Stimulated activated naive CD8-positive, alpha-beta T cell treated with anti-CD3 and anti-CD28 coated beads, Interleukin-15, amount 100 ng/mL, for 72 hours (primary cell): ENCODE measurements at regions not wholly inside any gene's neighbourhood (a gene's known extent, or its start where the extent isn't known, plus 50 kb on each side); places are given as distances from the start of the nearest gene placed in this dataset.
"Not testable (repeated sequence)": the region's sequence is repeated elsewhere in the genome, so short reads cannot be mapped to it uniquely, and the experiment has no call there.

Experiments
- ATAC-seq: fragments of 150-1000 bp; cut with Tn5 transposase; 2 replicates; pipeline ENCODE4 v1.10.0; 2021; ENCODE audit warnings: mild to moderate bottlenecking, moderate library complexity
- DNase-seq, 2 donors: peaks; one replicate each; pipeline ENCODE4 v3.0.0; 2021 to 2022
- H3K27ac Mint-ChIP-seq, 2 donors: one replicate each; pipeline ENCODE4 v1.8.0; 2022; ENCODE audit warnings: mild to moderate bottlenecking in 2 of 2, mixed read lengths in 2 of 2, moderate library complexity in 2 of 2
- H3K27me3 Mint-ChIP-seq: one replicate; pipeline ENCODE4 v1.8.0; 2022; ENCODE audit warnings: mixed read lengths
- H3K4me1 Mint-ChIP-seq: one replicate; pipeline ENCODE4 v1.8.0; 2022; ENCODE audit warnings: mild to moderate bottlenecking, mixed read lengths
- H3K4me3 Mint-ChIP-seq, 2 donors: one replicate each; pipeline ENCODE4 v1.8.0; 2022; ENCODE audit warnings: mild to moderate bottlenecking in 2 of 2, mixed read lengths in 2 of 2, moderate library complexity in 1 of 2
- H3K9me3 Mint-ChIP-seq, 2 donors: one replicate each; pipeline ENCODE4 v1.8.0; 2022; ENCODE audit warnings: mixed read lengths in 2 of 2

DNA sequence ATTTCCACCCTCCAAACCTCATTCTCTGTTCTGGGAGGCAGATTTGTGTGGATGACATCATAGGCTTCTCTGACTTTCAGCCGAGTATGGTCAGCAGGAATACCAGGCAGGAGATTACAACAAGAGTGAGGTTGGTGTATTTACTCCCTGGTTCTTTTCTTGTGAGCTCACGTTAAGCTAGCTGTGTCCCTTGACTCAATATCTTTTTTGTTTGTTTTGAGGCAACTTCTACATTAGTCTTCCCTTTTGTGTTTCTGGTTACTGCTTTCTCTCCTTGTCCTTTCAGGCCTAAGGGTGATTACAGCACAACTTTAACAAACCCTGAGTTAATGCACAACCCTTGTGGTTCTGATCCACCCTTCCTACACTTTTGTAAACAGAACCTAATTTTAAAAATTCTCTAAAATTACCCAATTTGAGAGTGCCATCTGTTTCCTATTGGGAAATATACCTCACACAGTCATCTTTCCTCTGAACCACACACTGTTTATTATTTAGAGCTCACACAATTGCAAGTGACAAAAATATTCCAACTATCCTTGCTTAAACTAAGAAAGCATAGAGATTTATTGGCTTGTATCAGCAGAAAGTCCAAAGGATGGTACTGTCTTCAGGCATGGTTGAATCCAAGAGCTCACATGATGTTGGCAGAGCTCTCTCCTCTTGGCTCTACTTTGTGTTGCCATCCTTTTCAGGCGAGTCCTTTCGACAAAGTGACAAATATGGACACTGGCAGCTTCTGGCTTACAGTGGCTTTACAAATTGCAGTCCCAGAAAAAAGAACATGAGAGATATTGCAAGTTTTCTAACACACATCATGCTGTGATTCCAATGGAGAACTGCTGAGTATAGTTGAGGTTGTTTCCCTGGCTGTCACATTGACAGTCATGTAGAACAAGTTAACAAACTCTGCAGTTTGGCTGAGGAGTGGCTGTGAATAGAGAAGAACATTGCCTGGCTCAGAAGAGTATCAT, 150.5 kb upstream of the DDIT4L start:
- Mint-ChIP-seq H3K4me3 (no peak overlapping the region), H3K9me3 (peaks cover 5 to 10% of the 10 kb centered on the region in 2 donors), H3K4me1 (no peaks in the 10 kb centered on the region), H3K27ac (no peak overlapping the region), H3K27me3 (no peaks in the 10 kb centered on the region)
- DNase-seq (no peak), ATAC-seq (no peak)

DNA sequence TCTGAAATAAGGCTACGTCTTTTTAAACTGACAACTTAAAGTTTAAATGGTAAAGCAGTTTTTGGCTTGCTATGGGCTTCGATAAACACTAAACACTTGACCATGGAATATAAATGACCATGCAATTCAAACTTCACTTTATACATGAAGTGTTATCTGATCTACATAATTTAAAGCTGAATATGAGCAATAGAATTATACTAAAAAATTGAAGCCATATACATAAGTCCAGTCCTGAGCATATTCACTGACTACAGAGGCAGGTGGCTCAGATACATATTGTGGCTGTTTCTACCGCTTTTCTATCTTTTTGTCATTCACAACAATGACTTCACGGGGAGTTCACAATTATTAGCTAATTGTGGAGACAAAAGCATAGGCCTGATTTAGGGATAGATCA, 149.6 kb upstream of the DDIT4L start:
- Mint-ChIP-seq H3K27me3 (no peaks in the 10 kb centered on the region), H3K4me3 (no peak overlapping the region), H3K27ac (no peak overlapping the region), H3K4me1 (no peaks in the 10 kb centered on the region), H3K9me3 (peaks cover 14 to 20% of the 10 kb centered on the region in 2 donors)
- DNase-seq (no peak), ATAC-seq (no peak)

DNA sequence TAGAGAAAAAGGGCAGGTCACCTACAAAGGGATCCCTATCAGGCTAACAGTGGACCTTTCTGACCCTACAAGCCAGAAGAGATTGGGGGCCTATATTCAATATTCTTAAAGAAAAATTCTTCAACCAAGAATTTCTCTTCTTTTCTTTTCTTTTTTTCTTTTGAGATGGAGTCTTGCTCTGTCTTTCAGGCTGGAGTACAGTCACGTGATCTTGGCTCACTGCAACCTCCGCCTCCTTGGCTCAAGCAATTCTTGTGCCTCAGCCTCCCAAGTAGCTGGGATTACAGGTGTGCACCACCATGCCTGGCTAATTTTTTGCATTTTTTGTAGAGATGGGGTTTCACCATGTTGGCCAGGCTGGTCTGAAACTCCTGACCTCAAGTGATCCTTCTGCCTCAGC, 143.2 kb upstream of the DDIT4L start:
- not testable (repeated sequence) for ATAC-seq, H3K4me3 Mint-ChIP-seq

DNA sequence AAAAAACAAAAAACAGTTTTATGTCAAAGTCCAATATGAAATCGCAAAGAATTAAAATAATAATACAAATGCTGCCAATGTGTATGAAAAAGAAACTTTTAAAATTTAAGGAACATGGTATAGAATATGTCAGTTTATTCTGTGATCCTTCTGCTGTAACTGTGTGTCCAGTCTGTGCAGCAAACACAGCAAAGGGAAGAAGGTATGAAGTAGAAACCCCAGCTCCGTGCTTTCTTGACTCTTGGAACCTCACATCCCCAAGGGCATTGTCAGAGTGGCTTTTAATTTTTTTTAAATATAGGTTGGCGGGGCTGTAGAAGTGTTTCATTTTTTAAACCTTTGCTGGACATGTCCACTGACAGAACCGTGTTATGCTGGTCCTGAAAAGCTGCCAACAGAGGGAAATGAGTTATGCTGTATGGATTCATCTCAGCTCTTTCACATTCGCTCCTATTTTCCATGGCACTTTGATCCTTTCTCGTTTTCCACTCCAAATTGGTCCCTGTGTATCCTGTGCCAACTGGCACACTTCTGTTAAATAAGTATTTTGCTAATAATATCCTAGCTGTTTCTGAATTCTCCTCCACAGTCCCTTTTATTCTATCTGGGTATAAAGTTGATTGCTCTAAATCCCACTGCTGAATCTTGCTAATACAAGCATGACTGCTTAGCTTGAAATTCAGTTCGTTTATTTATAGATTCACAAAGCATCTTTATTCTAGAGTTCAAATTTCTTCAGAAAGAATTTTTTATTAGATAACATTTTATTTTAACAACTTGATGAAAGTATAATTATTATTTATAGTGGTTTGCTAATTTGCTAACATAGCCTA, 127.0 kb upstream of the DDIT4L start:
- Mint-ChIP-seq H3K4me1 (no peaks in the 10 kb centered on the region), H3K27me3 (peaks cover 14% of the 10 kb centered on the region), H3K27ac (no peak overlapping the region), H3K9me3 (peaks cover 5 to 6% of the 10 kb centered on the region in 2 donors), H3K4me3 (no peak overlapping the region)
- DNase-seq, result no peak
- ATAC-seq, result no peak

More for the DNA sequence above, 143.2 kb upstream of the DDIT4L start:
- peaks cover 33 to 46% of the 10 kb centered on the region in 2 donors for H3K9me3 Mint-ChIP-seq
- H3K4me1 Mint-ChIP-seq, H3K27ac Mint-ChIP-seq, DNase-seq: not testable (repeated sequence)
- H3K27me3 Mint-ChIP-seq, result peaks cover 17% of the 10 kb centered on the region

DNA sequence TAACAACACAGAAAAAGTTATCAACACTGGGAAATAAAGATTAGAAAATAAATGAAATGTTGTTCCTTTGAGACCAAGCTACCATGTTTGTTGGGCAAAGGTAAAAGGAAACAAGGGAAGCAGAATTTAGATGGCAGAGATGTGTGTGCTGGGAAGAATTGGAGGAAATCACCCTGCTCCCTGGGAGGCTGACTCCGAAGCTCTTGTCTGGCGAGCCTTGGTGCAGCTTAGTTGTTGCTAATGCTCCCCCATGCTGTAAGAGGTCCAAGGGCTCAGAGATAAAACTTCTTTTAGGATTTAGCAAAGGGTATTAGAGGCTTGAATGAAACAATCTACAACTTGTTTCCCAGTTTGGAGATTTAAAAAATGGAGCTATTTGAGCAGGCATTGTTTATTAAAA, 123.8 kb upstream of the DDIT4L start:
- DNase-seq, result no peak
- no peak for ATAC-seq
- H3K4me1 Mint-ChIP-seq, result no peaks in the 10 kb centered on the region

DNA sequence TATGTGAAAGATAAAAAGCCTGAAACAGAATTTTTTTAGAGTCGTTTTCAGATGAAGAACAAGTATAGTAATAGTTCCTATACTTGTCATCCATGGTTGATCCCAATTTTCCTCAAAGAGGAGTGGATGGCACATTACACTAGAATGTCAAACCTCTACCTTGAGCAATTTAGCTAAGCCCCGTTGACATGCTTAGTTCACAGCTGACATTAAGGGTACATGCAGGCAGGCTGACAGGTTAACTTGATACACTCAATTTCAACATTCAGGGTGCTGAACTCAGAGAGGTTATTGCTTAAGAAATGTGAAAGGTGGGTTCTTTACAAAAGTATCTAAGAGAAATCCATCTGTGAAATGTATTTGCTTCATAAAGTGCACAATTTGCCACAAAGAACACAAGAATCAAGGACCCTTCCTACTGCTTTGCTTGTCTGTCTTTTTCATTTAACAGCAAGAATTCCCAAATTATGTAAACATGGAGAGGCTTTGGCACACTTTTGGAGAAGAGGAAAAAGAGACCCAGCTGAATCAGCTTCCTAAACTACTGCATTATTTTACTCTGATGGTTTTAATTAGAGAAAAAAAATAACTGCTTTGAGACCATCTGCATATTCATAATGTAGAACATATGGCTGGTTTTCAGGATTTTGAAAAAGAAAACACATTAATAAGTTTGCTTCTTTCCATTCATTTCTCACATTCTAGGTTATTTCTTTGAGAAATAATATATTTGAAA, 122.5 kb upstream of the DDIT4L start:
- H3K4me3 Mint-ChIP-seq, result no peak overlapping the region
- peaks cover 22% of the 10 kb centered on the region for H3K27me3 Mint-ChIP-seq
- ATAC-seq (no peak), DNase-seq (no peak)
- H3K27ac Mint-ChIP-seq, result no peak overlapping the region
- no peaks in the 10 kb centered on the region for H3K9me3 Mint-ChIP-seq
- no peaks in the 10 kb centered on the region for H3K4me1 Mint-ChIP-seq

More for the DNA sequence above, 123.8 kb upstream of the DDIT4L start:
- no peaks in the 10 kb centered on the region for H3K9me3 Mint-ChIP-seq
- H3K4me3 Mint-ChIP-seq, result no peak overlapping the region
- H3K27ac Mint-ChIP-seq, result no peak overlapping the region
- peaks cover 22% of the 10 kb centered on the region for H3K27me3 Mint-ChIP-seq

DNA sequence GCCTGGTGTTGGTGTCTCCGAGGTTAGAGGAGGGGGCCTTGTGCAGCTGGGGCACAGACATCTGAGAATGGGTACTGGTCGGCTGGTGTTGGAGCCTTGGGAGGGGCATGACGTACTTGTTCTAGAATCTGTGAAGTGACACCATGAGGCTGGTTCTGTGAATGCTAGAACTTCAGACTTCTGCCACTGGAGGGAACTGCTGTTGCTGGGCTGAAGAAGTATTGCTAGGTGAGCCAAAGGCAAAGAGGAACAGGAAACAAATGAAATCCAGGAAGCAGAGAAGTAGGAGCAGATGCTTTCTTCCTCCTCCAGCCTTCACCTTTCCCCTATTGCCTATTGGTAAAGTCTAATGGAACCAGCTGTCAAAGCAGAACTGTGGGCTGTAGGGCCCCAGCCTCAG, 120.9 kb upstream of the DDIT4L start:
- Mint-ChIP-seq H3K9me3 (no peaks in the 10 kb centered on the region), H3K27me3 (peaks cover 16% of the 10 kb centered on the region), H3K4me3 (no peak overlapping the region), H3K27ac (no peak overlapping the region), H3K4me1 (no peaks in the 10 kb centered on the region)
- ATAC-seq (no peak), DNase-seq (no peak)

DNA sequence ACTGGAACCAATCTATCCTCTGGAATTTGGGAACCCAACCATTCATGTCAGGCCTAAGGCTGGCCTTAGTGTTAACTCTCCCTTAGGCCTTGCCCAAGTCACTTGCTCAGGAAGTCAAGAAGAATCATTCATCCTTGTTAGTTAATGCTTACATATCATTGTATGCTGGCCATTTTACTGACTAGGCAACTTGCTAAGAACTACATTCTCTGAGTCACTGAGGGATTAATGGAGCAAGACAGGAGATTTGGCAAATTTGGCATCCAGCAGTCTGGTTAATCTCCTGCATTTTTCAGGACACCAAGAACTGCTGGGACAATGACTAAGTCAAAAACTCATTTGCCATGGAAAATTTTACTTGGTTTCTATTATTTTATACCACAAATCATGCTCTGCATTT, 115.8 kb upstream of the DDIT4L start:
- Mint-ChIP-seq H3K27me3 (peaks cover 10% of the 10 kb centered on the region), H3K4me1 (no peaks in the 10 kb centered on the region), H3K27ac (no peak overlapping the region), H3K9me3 (no peaks in the 10 kb centered on the region), H3K4me3 (no peak overlapping the region)
- no peak for ATAC-seq
- no peak for DNase-seq

DNA sequence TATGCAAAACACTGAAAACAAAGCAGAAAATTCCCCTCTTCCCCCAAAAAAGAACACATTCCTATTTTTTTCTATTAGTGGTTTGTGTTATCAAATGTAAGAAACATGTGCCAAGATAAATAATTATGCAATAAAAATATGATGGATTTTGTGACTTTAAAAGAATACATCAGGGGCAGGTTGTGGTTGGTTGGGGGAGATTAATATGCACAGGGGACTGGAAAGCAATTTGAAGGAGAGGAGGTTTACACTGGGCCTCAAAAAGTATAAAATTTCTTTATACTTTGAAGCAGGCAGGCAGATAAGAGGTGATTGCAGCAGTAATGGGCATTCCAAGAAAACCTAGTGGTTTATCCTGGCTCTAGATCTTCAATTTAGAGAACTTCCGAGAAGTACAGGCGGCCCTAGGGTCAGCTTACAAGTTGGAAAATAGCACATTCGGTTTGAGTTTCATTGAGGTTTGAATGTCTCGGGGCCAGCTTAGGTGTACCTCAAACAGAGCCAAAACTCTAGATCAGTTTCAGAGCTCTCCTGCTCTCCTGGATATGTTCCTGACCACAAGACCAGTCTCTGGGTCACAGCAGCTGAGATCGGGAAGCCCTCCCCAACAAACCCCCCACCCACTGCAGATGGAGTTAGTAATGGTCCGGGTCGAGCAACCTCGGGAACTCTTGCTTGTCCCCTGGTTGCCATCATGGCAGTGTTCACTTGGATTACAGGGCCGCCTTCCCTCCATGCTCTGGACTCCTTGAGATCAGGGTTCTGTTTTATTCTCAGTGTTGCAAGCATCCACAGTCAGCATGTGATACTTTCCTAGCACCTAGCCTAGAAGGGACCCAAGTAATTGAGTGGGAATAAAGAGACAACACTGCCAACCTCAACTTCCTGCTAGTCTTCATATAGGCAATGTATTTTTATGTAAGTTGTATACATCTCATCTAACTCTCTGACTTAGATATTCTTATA, 112.1 kb upstream of the DDIT4L start:
- DNase-seq (no peak), ATAC-seq (no peak)
- Mint-ChIP-seq H3K4me1 (no peaks in the 10 kb centered on the region), H3K9me3 (no peaks in the 10 kb centered on the region), H3K27me3 (peaks cover 6% of the 10 kb centered on the region), H3K4me3 (no peak overlapping the region), H3K27ac (no peak overlapping the region)

DNA sequence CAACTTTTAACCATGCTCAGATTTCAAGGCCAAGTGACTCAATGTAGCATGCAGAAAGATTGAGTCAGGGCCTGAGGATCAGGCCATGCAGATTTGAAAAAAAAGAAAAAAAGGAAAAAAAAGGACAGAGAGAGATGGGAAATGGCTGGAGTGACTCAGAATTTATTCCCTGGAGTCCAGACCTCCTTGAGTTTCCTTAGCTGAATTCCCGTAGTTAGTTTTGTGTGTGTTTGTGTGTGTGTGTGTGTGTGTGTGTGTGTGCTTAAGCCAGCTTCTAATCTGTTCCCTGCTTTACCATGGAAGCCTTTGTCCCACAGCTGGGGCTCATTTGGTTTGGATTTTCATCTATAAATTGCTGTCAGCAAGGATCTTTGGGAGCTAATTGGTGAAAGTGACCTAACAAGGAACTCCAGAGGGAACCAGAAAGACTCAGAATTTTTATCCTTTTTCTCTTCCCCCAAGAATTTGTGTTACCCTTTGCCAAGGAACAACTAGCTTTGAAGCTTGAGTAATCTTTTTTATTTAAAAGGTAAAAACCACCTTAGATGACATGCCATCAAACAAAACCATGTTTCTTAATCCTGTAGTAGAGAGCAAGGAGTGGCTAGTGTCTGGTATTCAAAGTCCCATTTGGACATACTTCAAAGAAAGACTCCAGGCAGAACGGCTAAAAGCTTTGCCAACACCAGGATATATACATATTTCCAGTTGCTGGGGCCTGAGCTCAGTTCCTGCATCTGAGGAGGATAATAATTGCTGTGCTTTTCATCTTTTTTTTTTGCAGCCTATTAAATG, 109.0 kb upstream of the DDIT4L start:
- Mint-ChIP-seq H3K27ac (no peak overlapping the region), H3K4me1 (no peaks in the 10 kb centered on the region), H3K27me3 (peaks cover 6% of the 10 kb centered on the region), H3K9me3 (no peaks in the 10 kb centered on the region), H3K4me3 (no peak overlapping the region)
- DNase-seq, result no peak
- ATAC-seq, result no peak

DNA sequence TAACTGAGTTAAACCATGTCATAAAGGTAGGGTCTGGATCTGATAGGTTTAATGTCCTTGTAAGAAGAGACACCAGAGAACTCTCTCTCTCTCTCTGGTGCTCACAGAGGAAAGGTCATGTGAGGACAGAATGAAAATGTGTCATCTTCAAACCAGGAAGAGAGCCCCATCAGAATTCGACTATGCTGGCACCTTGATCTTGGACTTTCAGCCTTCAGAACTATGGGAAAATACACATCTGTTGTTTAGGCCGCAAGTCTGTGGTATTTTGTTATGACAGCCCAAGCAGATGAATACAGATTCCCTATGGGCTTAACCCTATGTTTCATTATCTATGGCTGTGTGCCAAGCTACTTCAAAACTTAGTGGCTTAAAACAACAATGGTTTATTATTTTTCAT, 105.5 kb upstream of the DDIT4L start:
- no peak for ATAC-seq
- H3K4me1 Mint-ChIP-seq, result no peaks in the 10 kb centered on the region

DNA sequence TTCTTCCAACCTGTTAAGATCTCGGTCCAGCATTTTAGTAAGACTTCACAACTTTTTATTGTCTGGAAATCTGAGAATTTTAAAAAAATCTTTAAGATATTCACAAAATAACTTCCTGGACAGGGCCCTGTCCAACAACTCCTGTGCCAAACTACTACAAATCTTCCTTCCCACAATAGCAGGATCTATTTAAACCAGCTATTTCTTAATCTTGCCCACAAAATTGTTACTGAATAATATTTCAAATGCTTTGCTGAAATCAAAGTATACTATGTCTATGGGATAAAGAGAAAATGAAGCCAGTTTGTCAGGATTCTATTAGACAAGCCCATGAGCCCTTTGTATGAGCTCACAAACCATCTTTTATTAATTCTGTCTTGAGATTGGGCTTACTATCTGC, 104.1 kb upstream of the DDIT4L start:
- H3K27me3 Mint-ChIP-seq, result no peaks in the 10 kb centered on the region
- no peaks in the 10 kb centered on the region for H3K9me3 Mint-ChIP-seq
- no peak overlapping the region for H3K27ac Mint-ChIP-seq
- ATAC-seq (no peak), DNase-seq (no peak)
- no peaks in the 10 kb centered on the region for H3K4me1 Mint-ChIP-seq
- no peak overlapping the region for H3K4me3 Mint-ChIP-seq

More for the DNA sequence above, 105.5 kb upstream of the DDIT4L start:
- Mint-ChIP-seq H3K9me3 (no peaks in the 10 kb centered on the region), H3K27ac (peak overlapping the region in 1 of 2 donors; percentile 17), H3K27me3 (no peaks in the 10 kb centered on the region), H3K4me3 (no peak overlapping the region)
- DNase-seq, result no peak

DNA sequence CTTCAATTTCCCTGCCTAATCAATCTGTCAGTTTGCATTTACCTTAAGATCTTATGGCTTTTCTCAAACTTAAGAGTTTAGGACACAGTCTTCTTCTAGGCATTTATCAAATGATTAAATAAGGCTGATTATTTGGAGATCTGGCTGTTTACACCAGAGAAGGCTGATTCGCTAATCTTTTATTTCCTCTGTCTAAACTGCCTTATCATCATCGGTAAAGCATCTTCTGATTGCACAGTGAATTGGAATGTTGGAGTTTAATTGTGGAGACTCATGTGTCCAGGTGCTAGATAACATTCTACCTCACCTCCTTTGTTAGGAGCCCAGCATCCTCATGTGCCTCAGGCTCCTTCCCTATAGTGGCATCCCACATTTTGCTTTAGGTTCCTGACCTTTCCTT, 100.3 kb upstream of the DDIT4L start:
- DNase-seq (no peak), ATAC-seq (no peak)
- Mint-ChIP-seq H3K27me3 (no peaks in the 10 kb centered on the region), H3K4me3 (no peak overlapping the region), H3K4me1 (no peaks in the 10 kb centered on the region), H3K9me3 (peaks cover 0 to 5% of the 10 kb centered on the region in 2 donors), H3K27ac (no peak overlapping the region)

DNA sequence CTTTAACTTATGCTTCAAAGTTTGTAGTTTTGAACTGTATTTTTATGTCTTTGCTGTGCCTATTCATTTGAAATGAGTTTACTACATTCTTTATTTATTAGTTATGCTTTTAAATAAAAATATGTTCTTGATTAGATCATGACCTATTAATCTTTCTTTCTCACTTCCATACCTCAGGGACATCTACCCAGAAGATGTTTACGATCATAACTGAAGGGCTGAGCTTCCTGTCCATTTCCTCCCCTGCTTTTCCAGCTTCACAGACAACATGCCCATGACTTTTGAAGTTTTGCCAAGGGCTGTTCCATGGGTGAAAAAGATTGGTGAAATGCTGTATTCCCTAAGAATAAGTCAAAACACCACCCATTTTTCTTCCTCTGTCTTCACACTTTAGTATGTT, 99.7 kb upstream of the DDIT4L start:
- DNase-seq (no peak), ATAC-seq (no peak)
- H3K4me1 Mint-ChIP-seq, result no peaks in the 10 kb centered on the region
- no peak overlapping the region for H3K4me3 Mint-ChIP-seq
- peaks cover 0 to 5% of the 10 kb centered on the region in 2 donors for H3K9me3 Mint-ChIP-seq
- H3K27me3 Mint-ChIP-seq, result no peaks in the 10 kb centered on the region
- no peak overlapping the region for H3K27ac Mint-ChIP-seq
